WERI-Rb-1 (cell line): ENCODE measurements at regions not wholly inside any gene's neighbourhood (a gene's known extent, or its start where the extent isn't known, plus 50 kb on each side); places are given as distances from the start of the nearest gene placed in this dataset.

ENCODE experiments used
- DNase-seq: peaks from one replicate; pipeline ENCODE4 v3.0.0-alpha.2; 2020
- H3K27ac ChIP-seq: fragments of 250-450 bp; sonication (Bioruptor Pico); 2 replicates; pipeline ENCODE4 v1.5.1; 2020; ENCODE audit warnings: mild to moderate bottlenecking, moderate library complexity
- H3K27me3 ChIP-seq: fragments of 250-450 bp; sonication (Bioruptor Pico); 2 replicates; pipeline ENCODE4 v1.5.1; 2021; ENCODE audit warnings: mild to moderate bottlenecking, low read depth, moderate library complexity; ENCODE audit not compliant: insufficient read depth, severe bottlenecking
- H3K36me3 ChIP-seq: fragments of 250-450 bp; sonication (Bioruptor Pico); 2 replicates; pipeline ENCODE4 v1.5.1; 2020; ENCODE audit warnings: mild to moderate bottlenecking, moderate library complexity
- H3K4me3 ChIP-seq: 2 replicates; pipeline ENCODE4 v1.5.1; 2011; ENCODE audit warnings: low read depth, mild to moderate bottlenecking, control low read depth, low read length
- H3K9me3 ChIP-seq: fragments of 250-450 bp; sonication (Bioruptor Pico); 2 replicates; pipeline ENCODE4 v1.5.1; 2021; ENCODE audit warnings: mild to moderate bottlenecking, moderate library complexity; ENCODE audit not compliant: severe bottlenecking
- TF ChIP-seq, protein P1 (sequence below): IDR thresholded peaks from 2 replicates; pipeline ENCODE4 v1.5.1; 2011; ENCODE audit warnings: low read depth, mild to moderate bottlenecking, control low read depth, inconsistent platforms, low read length

DNA sequence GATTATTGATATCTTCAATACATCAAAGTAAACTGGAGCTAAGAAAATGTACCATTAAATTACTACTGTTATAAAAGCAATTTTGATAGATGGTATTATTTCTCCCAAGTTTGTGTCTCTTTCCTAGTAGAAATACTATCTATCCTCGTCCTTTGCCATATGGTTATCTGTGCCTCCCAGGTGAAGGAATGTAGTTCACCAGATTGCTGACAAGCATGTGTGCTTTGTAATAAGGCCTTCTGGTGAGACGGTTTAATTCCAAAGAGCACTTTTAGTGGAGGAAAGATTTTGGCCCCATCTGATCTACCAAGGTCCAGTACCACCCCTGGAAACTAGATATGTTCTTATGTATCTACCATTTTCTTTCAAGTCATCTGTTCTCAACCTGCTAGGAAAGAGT is 243.6 kb downstream of the DLEU7 start:
- DNase-seq: no peak
- Histone ChIP-seq H3K27me3 (no peaks in the 10 kb centered on the region), H3K27ac (no peak overlapping the region), H3K4me3 (no peak overlapping the region), H3K9me3 (no peaks in the 10 kb centered on the region), H3K36me3 (no peaks in the 10 kb centered on the region)
- TF ChIP-seq, protein P1, sequence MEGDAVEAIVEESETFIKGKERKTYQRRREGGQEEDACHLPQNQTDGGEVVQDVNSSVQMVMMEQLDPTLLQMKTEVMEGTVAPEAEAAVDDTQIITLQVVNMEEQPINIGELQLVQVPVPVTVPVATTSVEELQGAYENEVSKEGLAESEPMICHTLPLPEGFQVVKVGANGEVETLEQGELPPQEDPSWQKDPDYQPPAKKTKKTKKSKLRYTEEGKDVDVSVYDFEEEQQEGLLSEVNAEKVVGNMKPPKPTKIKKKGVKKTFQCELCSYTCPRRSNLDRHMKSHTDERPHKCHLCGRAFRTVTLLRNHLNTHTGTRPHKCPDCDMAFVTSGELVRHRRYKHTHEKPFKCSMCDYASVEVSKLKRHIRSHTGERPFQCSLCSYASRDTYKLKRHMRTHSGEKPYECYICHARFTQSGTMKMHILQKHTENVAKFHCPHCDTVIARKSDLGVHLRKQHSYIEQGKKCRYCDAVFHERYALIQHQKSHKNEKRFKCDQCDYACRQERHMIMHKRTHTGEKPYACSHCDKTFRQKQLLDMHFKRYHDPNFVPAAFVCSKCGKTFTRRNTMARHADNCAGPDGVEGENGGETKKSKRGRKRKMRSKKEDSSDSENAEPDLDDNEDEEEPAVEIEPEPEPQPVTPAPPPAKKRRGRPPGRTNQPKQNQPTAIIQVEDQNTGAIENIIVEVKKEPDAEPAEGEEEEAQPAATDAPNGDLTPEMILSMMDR: no peak

- H3K4me3 ChIP-seq: no peak overlapping the region
- TF ChIP-seq, protein P1: no peak
- H3K27me3 ChIP-seq: no peaks in the 10 kb centered on the region
- DNase-seq: peak; percentile 10
- H3K36me3 ChIP-seq: no peaks in the 10 kb centered on the region
- H3K27ac ChIP-seq: no peak overlapping the region
- H3K9me3 ChIP-seq: no peaks in the 10 kb centered on the region
These were observed 235.1 kb downstream of the DLEU7 start for GRCh38 chr13:50608370-50608769.

GRCh38 chr13:50609011-50609410 is 234.5 kb downstream of the DLEU7 start:
- Histone ChIP-seq H3K27me3 (no peaks in the 10 kb centered on the region), H3K27ac (no peak overlapping the region), H3K9me3 (no peaks in the 10 kb centered on the region), H3K36me3 (no peaks in the 10 kb centered on the region), H3K4me3 (no peak overlapping the region)
- no peak for DNase-seq
- TF ChIP-seq, protein P1: no peak

DNA sequence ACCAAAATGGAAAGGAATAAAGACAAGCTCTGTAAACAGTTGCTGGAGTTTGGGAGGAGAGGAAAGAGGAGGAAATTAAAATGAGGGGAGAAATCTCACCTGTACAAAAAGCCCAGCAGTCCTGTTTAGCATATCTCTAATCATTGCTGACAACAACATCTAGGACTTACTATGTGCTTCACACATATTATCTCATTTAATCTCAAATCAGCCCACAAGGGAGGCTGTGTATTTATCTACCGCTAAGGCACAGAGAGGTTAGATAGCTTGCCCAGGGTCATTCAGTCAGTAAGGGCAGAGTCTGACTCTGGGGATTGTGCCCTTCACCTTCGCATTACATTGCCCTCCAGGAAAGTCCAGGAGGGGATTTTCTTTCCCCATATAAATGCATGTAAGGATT is 233.3 kb downstream of the DLEU7 start:
- Histone ChIP-seq H3K4me3 (no peak overlapping the region), H3K27me3 (no peaks in the 10 kb centered on the region), H3K9me3 (no peaks in the 10 kb centered on the region), H3K36me3 (no peaks in the 10 kb centered on the region), H3K27ac (no peak overlapping the region)
- TF ChIP-seq, protein P1: no peak
- no peak for DNase-seq

- Histone ChIP-seq H3K9me3 (no peaks in the 10 kb centered on the region), H3K27me3 (no peaks in the 10 kb centered on the region), H3K27ac (no peak overlapping the region), H3K4me3 (no peak overlapping the region), H3K36me3 (no peaks in the 10 kb centered on the region)
- no peak for DNase-seq
- TF ChIP-seq, protein P1: no peak
These were observed 232.2 kb downstream of the DLEU7 start for GRCh38 chr13:50611117-50611781.

DNA sequence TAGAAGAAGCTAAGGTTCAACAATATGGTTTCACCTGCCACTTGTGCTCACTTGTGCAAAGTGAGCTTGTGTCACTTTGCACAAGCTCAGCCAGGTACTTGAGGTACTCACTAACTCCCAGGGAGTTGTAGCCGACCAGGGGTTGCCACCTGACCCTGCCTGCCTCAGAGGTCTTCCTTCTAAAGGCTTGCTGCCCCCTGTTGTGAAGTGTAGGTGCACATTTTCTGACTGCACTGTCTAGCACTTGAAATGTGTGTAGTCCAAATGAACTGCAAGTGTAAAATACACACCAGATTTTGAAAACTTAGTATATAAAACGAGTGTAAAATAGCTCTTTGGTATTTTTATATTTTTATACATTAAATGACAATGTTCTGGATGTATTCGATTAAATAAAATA is 230.8 kb downstream of the DLEU7 start:
- Histone ChIP-seq H3K27ac (no peak overlapping the region), H3K9me3 (no peaks in the 10 kb centered on the region), H3K27me3 (no peaks in the 10 kb centered on the region), H3K36me3 (no peaks in the 10 kb centered on the region), H3K4me3 (no peak overlapping the region)
- TF ChIP-seq, protein P1: no peak
- DNase-seq: no peak
